ENCODE measurements at regions not wholly inside any gene's neighbourhood (a gene's known extent, or its start where the extent isn't known, plus 50 kb on each side); places are given as distances from the start of the nearest gene placed in this dataset.
"Not testable (repeated sequence)": the region's sequence is repeated elsewhere in the genome, so short reads cannot be mapped to it uniquely, and the experiment has no call there.

- TF ChIP-seq CTCF (IDR thresholded peaks at IDR 0.05; ENCODE audit: borderline replicate concordance, control extremely low read depth, extremely low read depth, insufficient read depth, missing control alignments), result no peak
- in situ Hi-C loops (cut with MboI; ENCODE audit: low sequenced_read_pairs, unreplicated experiment), result no loop called here
These were observed 278.3 kb downstream of the KCTD12 start for GRCh38 chr13:76607866-76608265.

GRCh38 chr13:76600081-76600480 is 286.1 kb downstream of the KCTD12 start:
- DNase-seq (ENCODE audit: low spot score), result no peak
- no peak for TF ChIP-seq CTCF (IDR thresholded peaks at IDR 0.05; ENCODE audit: borderline replicate concordance, control extremely low read depth, extremely low read depth, insufficient read depth, missing control alignments)
- in situ Hi-C loops (cut with MboI; ENCODE audit: low sequenced_read_pairs, unreplicated experiment), result no loop called here

More at GRCh38 chr13:76607866-76608265, 278.3 kb downstream of the KCTD12 start:
- DNase-seq (ENCODE audit: low spot score), result no peak

- in situ Hi-C loops (cut with MboI; ENCODE audit: low sequenced_read_pairs, unreplicated experiment), result no loop called here
- no peak for TF ChIP-seq CTCF (IDR thresholded peaks at IDR 0.05; ENCODE audit: borderline replicate concordance, control extremely low read depth, extremely low read depth, insufficient read depth, missing control alignments)
- no peak for DNase-seq (ENCODE audit: low spot score)
These were observed 288.3 kb downstream of the KCTD12 start for GRCh38 chr13:76597868-76598267.

GRCh38 chr13:76596216-76596615 is 290.0 kb downstream of the KCTD12 start:
- TF ChIP-seq CTCF (IDR thresholded peaks at IDR 0.05; ENCODE audit: borderline replicate concordance, control extremely low read depth, extremely low read depth, insufficient read depth, missing control alignments), result no peak
- DNase-seq (ENCODE audit: low spot score), result no peak
- in situ Hi-C loops (cut with MboI; ENCODE audit: low sequenced_read_pairs, unreplicated experiment), result no loop called here

GRCh38 chr13:76594435-76594834 is 291.8 kb downstream of the KCTD12 start:
- no peak for DNase-seq (ENCODE audit: low spot score)
- in situ Hi-C loops (cut with MboI; ENCODE audit: low sequenced_read_pairs, unreplicated experiment), result no loop called here
- TF ChIP-seq CTCF (IDR thresholded peaks at IDR 0.05; ENCODE audit: borderline replicate concordance, control extremely low read depth, extremely low read depth, insufficient read depth, missing control alignments), result no peak

GRCh38 chr13:76586842-76587241 is 299.4 kb downstream of the KCTD12 start:
- DNase-seq (ENCODE audit: low spot score), result no peak
- in situ Hi-C loops (cut with MboI; ENCODE audit: low sequenced_read_pairs, unreplicated experiment), result no loop called here
- TF ChIP-seq CTCF (IDR thresholded peaks at IDR 0.05; ENCODE audit: borderline replicate concordance, control extremely low read depth, extremely low read depth, insufficient read depth, missing control alignments), result no peak

GRCh38 chr13:76579701-76580100 is 306.5 kb downstream of the KCTD12 start:
- no peak for TF ChIP-seq CTCF (IDR thresholded peaks at IDR 0.05; ENCODE audit: borderline replicate concordance, control extremely low read depth, extremely low read depth, insufficient read depth, missing control alignments)
- in situ Hi-C loops (cut with MboI; ENCODE audit: low sequenced_read_pairs, unreplicated experiment), result no loop called here
- no peak for DNase-seq (ENCODE audit: low spot score)

- DNase-seq (ENCODE audit: low spot score); in situ Hi-C loops (cut with MboI; ENCODE audit: low sequenced_read_pairs, unreplicated experiment): not testable (repeated sequence)
These were observed 310.6 kb downstream of the KCTD12 start for GRCh38 chr13:76575634-76576033.

All from GM13976 (cell line).